Astrocyte (in vitro differentiated cells and primary cell): ENCODE measurements at regions not wholly inside any gene's neighbourhood (a gene's known extent, or its start where the extent isn't known, plus 50 kb on each side); places are given as distances from the start of the nearest gene placed in this dataset.
"Not testable (repeated sequence)": the region's sequence is repeated elsewhere in the genome, so short reads cannot be mapped to it uniquely, and the experiment has no call there.

Experiments
- DNase-seq: peaks from one replicate; pipeline ENCODE4 v3.0.0-alpha.2; 2010; ENCODE audit warnings: low read depth
- FAIRE-seq: peaks from 2 replicates; lab custom pipeline; 2011; peaks lifted over from hg19 to GRCh38; lab: Jason Lieb, UNC
- H2AFZ ChIP-seq: 2 replicates; pipeline ENCODE4 v1.6.0; 2012; ENCODE audit warnings: low read depth, low read length, inconsistent platforms
- H3K27ac ChIP-seq: 2 replicates; pipeline ENCODE4 v1.5.1; 2011; ENCODE audit warnings: low read depth, low read length, inconsistent platforms
- H3K27me3 ChIP-seq: 2 replicates; pipeline ENCODE4 v1.6.0; 2011; ENCODE audit warnings: low read length, inconsistent platforms; ENCODE audit not compliant: insufficient read depth
- H3K36me3 ChIP-seq: 2 replicates; pipeline ENCODE4 v1.5.1; 2011; ENCODE audit warnings: low read length, inconsistent platforms; ENCODE audit not compliant: insufficient read depth
- H3K4me1 ChIP-seq: 2 replicates; pipeline ENCODE4 v1.5.1; 2011; ENCODE audit warnings: low read length, inconsistent platforms; ENCODE audit not compliant: insufficient read depth
- H3K4me2 ChIP-seq: 2 replicates; pipeline ENCODE4 v1.6.0; 2012; ENCODE audit warnings: low read length, inconsistent platforms
- H3K4me3 ChIP-seq: 2 replicates; pipeline ENCODE4 v1.5.1; 2011; ENCODE audit warnings: low read depth, mild to moderate bottlenecking, low read length, inconsistent platforms; ENCODE audit not compliant: insufficient read depth
- H3K79me2 ChIP-seq: 2 replicates; pipeline ENCODE4 v1.6.0; 2012; ENCODE audit warnings: mild to moderate bottlenecking, low read length, inconsistent platforms; ENCODE audit not compliant: insufficient read depth
- H3K9ac ChIP-seq: 2 replicates; pipeline ENCODE4 v1.6.0; 2012; ENCODE audit warnings: mild to moderate bottlenecking, low read length, inconsistent platforms
- H3K9me3 ChIP-seq: 2 replicates; pipeline ENCODE4 v1.5.1; 2012; ENCODE audit warnings: low read depth, mild to moderate bottlenecking, low read length, inconsistent platforms; ENCODE audit not compliant: insufficient read depth
- H4K20me1 ChIP-seq: 2 replicates; pipeline ENCODE4 v1.6.0; 2012; ENCODE audit warnings: low read length, inconsistent platforms; ENCODE audit not compliant: insufficient read depth
- H3K27ac Mint-ChIP-seq: one replicate; pipeline ENCODE4 v1.8.0; 2021; ENCODE audit warnings: mild to moderate bottlenecking, mixed read lengths; ENCODE audit not compliant: unreplicated experiment
- H3K27me3 Mint-ChIP-seq: one replicate; pipeline ENCODE4 v1.8.0; 2021; ENCODE audit warnings: low read depth, mixed read lengths; ENCODE audit not compliant: unreplicated experiment
- H3K36me3 Mint-ChIP-seq: one replicate; pipeline ENCODE4 v1.8.0; 2021; ENCODE audit warnings: low read depth, mixed read lengths; ENCODE audit not compliant: unreplicated experiment
- H3K4me1 Mint-ChIP-seq: one replicate; pipeline ENCODE4 v1.8.0; 2021; ENCODE audit warnings: low read depth, mixed read lengths; ENCODE audit not compliant: unreplicated experiment
- H3K4me3 Mint-ChIP-seq: one replicate; pipeline ENCODE4 v1.8.0; 2021; ENCODE audit warnings: mild to moderate bottlenecking, moderate library complexity, mixed read lengths; ENCODE audit not compliant: unreplicated experiment
- H3K9me3 Mint-ChIP-seq: one replicate; pipeline ENCODE4 v1.8.0; 2021; ENCODE audit warnings: mild to moderate bottlenecking, mixed read lengths; ENCODE audit not compliant: unreplicated experiment
- CTCF ChIP-seq: IDR thresholded peaks from 2 replicates; pipeline ENCODE4 v1.5.1; 2011; ENCODE audit warnings: low read depth, mild to moderate bottlenecking, inconsistent platforms, low read length, moderate library complexity; ENCODE audit not compliant: insufficient read depth
- EZH2 ChIP-seq: IDR thresholded peaks from 2 replicates; pipeline ENCODE4 v1.6.1; 2012; ENCODE audit warnings: mild to moderate bottlenecking, low read length, inconsistent platforms; ENCODE audit not compliant: insufficient read depth

- Histone ChIP-seq H2AFZ (no peak overlapping the region), H3K36me3 (no peaks in the 10 kb centered on the region), H3K9me3 (no peaks in the 10 kb centered on the region), H4K20me1 (no peaks in the 10 kb centered on the region), H3K27ac (no peak overlapping the region), H3K4me1 (peaks cover 6% of the 10 kb centered on the region), H3K79me2 (no peaks in the 10 kb centered on the region), H3K4me2 (no peak overlapping the region), H3K9ac (no peak overlapping the region), H3K4me3 (no peak overlapping the region), H3K27me3 (peaks cover 4% of the 10 kb centered on the region)
- no peak overlapping the region for H3K27ac Mint-ChIP-seq
- H3K27me3 Mint-ChIP-seq = peaks cover 36% of the 10 kb centered on the region
- TF ChIP-seq CTCF (no peak), EZH2 (no peak)
- FAIRE-seq = no peak
- DNase-seq = no peak
- H3K9me3 Mint-ChIP-seq = no peaks in the 10 kb centered on the region
- peaks cover 21% of the 10 kb centered on the region for H3K4me1 Mint-ChIP-seq
- H3K4me3 Mint-ChIP-seq = no peak overlapping the region
- H3K36me3 Mint-ChIP-seq = no peaks in the 10 kb centered on the region
Measured at GRCh38 chr6:167688123-167688522, 138.6 kb upstream of the AFDN start.

- Histone ChIP-seq H3K9me3 (no peaks in the 10 kb centered on the region), H3K79me2 (no peaks in the 10 kb centered on the region), H3K36me3 (no peaks in the 10 kb centered on the region), H4K20me1 (no peaks in the 10 kb centered on the region), H3K9ac (no peak overlapping the region), H3K4me2 (no peak overlapping the region), H3K4me1 (no peaks in the 10 kb centered on the region), H2AFZ (no peak overlapping the region), H3K27ac (no peak overlapping the region), H3K4me3 (no peak overlapping the region), H3K27me3 (peaks cover 4% of the 10 kb centered on the region)
- no peak for DNase-seq
- TF ChIP-seq EZH2 (no peak), CTCF (no peak)
- H3K36me3 Mint-ChIP-seq = no peaks in the 10 kb centered on the region
- H3K27me3 Mint-ChIP-seq = peaks cover 33% of the 10 kb centered on the region
- H3K4me3 Mint-ChIP-seq = no peak overlapping the region
- no peak overlapping the region for H3K27ac Mint-ChIP-seq
- H3K9me3 Mint-ChIP-seq = peaks cover 1% of the 10 kb centered on the region
- FAIRE-seq = no peak
- H3K4me1 Mint-ChIP-seq = peaks cover 9% of the 10 kb centered on the region
Measured at GRCh38 chr6:167689278-167689677, 137.4 kb upstream of the AFDN start.

- Histone ChIP-seq H3K79me2 (no peaks in the 10 kb centered on the region), H3K4me2 (no peak overlapping the region), H3K36me3 (no peaks in the 10 kb centered on the region), H3K9me3 (no peaks in the 10 kb centered on the region), H3K27me3 (peaks cover 4% of the 10 kb centered on the region), H3K4me3 (no peak overlapping the region), H3K9ac (no peak overlapping the region), H2AFZ (no peak overlapping the region), H3K4me1 (no peaks in the 10 kb centered on the region), H3K27ac (no peak overlapping the region), H4K20me1 (no peaks in the 10 kb centered on the region)
- Mint-ChIP-seq H3K9me3 (peaks cover 3% of the 10 kb centered on the region), H3K4me3 (no peak overlapping the region), H3K27ac (no peak overlapping the region), H3K27me3 (peaks cover 30% of the 10 kb centered on the region), H3K4me1 (peaks cover 7% of the 10 kb centered on the region), H3K36me3 (no peaks in the 10 kb centered on the region)
- TF ChIP-seq EZH2 (no peak), CTCF (no peak)
- FAIRE-seq (no peak), DNase-seq (no peak)
Measured at GRCh38 chr6:167689751-167690150, 137.0 kb upstream of the AFDN start.

- H3K9me3 Mint-ChIP-seq, H3K4me3 ChIP-seq, H3K27me3 ChIP-seq, H3K4me3 Mint-ChIP-seq, H3K79me2 ChIP-seq, DNase-seq, H3K9ac ChIP-seq, H3K27ac Mint-ChIP-seq, H3K36me3 Mint-ChIP-seq, H2AFZ ChIP-seq, H3K4me1 ChIP-seq, H3K4me1 Mint-ChIP-seq, H3K36me3 ChIP-seq, H3K4me2 ChIP-seq, H3K27ac ChIP-seq, FAIRE-seq, H4K20me1 ChIP-seq, H3K9me3 ChIP-seq: not testable (repeated sequence)
- H3K27me3 Mint-ChIP-seq = peaks cover 30% of the 10 kb centered on the region
Measured at GRCh38 chr6:167690167-167690922, 136.4 kb upstream of the AFDN start.
